Heart left ventricle (tissue), 13 donors: ENCODE measurements at regions not wholly inside any gene's neighbourhood (a gene's known extent, or its start where the extent isn't known, plus 50 kb on each side); places are given as distances from the start of the nearest gene placed in this dataset.

Experiments used
- CTCF ChIP-seq, 12 donors: fragments of 200-600 bp; sonication (generic) in 4 of 12; IDR thresholded peaks; one replicate each; pipeline versions ENCODE4 v1.5.0 to v1.8.0; 2018 to 2022; ENCODE audit warnings: antibody characterized with exemption in 12 of 12, mild to moderate bottlenecking in 5 of 12
- POLR2A ChIP-seq, 2 donors: fragments of 450-650 bp; IDR thresholded peaks; one replicate each; pipeline ENCODE4 v1.6.1; 2017; ENCODE audit warnings: antibody characterized with exemption in 2 of 2, mild to moderate bottlenecking in 2 of 2, moderate library complexity in 2 of 2
- donor health status: ischemic (EF 13 %, LVEDD 7.1; RV severe dilation, severe dysfunction).
- donor health status: DM: no; HTN: yes; CAD: no.
- donor health status: DM: no; HTN: no; CAD: no.
- donor health status: ischemic (EF 25% LVEDD 6.9; RV normal size, moderate dysfunction).
- donor health status: ischemic (EF 25% LVEDD 5.7; RV mildly dilated, moderate dysfunction).
- donor health status: ischemic (EF 35%, LVEDD 5.7; RV mildly dilated, moderate dysfunction).
- donor health status: nonischemic (EF 11% LVEDD 7.7; RV severe dilation, severe dysfunction).
- donor health status: DM: yes; HTN: yes; CAD: no.
- donor health status: PGD.
- donor health status: ischemic (EF 29% LVEDD 5.4; RV normal size, mild dysfunction).
- donor health status: nonischemic (EF 23%, LVEDD 6.1; RV moderate dilation, normal function).

GRCh38 chr16:72596373-72596772, 424.4 kb upstream of the PMFBP1 start:
- TF ChIP-seq CTCF (IDR thresholded peaks at IDR 0.05): no peak
- no peak for TF ChIP-seq POLR2A (IDR thresholded peaks at IDR 0.05)
